ENCODE measurements at regions not wholly inside any gene's neighbourhood (a gene's known extent, or its start where the extent isn't known, plus 50 kb on each side); places are given as distances from the start of the nearest gene placed in this dataset.

DNA sequence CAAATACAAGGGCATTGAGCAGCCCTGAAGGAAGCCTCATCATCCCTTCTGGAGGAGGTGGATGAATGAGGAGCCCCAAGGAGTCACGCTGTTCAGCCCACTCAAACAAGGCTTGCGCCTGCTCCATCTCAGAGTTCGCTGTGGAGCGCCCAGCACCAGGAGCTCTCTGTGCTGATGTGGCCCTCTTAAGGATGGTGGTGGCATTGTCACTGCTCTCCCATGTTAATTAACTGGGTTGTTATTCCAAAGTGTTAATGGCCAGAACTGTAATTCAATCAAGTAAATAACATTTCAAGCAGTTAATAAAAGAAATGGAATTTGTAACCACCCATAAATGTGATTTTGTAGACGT, 726.0 kb upstream of the RAB6C start:
- Histone ChIP-seq H3K9me3 (ENCODE audit: low read depth, low read length) (no peaks in the 10 kb centered on the region), H3K36me3 (ENCODE audit: insufficient read depth, low read length) (no peaks in the 10 kb centered on the region), H2AFZ (ENCODE audit: low read length) (no peak overlapping the region), H4K20me1 (ENCODE audit: insufficient read depth, low read length) (no peaks in the 10 kb centered on the region), H3K4me3 (ENCODE audit: insufficient read depth, low read length) (no peak overlapping the region), H3K79me2 (ENCODE audit: insufficient read depth, low read length) (no peaks in the 10 kb centered on the region), H3K4me1 (ENCODE audit: insufficient read depth, low read length) (no peaks in the 10 kb centered on the region), H3K4me2 (ENCODE audit: insufficient read depth, low read length) (no peak overlapping the region), H3K27ac (ENCODE audit: low read depth, low read length) (no peak overlapping the region), H3K27me3 (ENCODE audit: insufficient read depth, low read length) (no peaks in the 10 kb centered on the region)
- no peak for TF ChIP-seq CTCF (IDR thresholded peaks at IDR 0.05; ENCODE audit: extremely low read depth, low read depth, low read length)
- DNase-seq (ENCODE audit: insufficient read length, low spot score, missing footprints) = no peak

GRCh38 chr2:129254718-129255117, 724.7 kb upstream of the RAB6C start:
- Histone ChIP-seq H3K4me2 (ENCODE audit: insufficient read depth, low read length) (no peak overlapping the region), H3K9me3 (ENCODE audit: low read depth, low read length) (no peaks in the 10 kb centered on the region)

GRCh38 chr2:129255610-129256313, 723.7 kb upstream of the RAB6C start:
- H3K27ac ChIP-seq (ENCODE audit: low read depth, low read length) = no peak overlapping the region
- TF ChIP-seq CTCF (IDR thresholded peaks at IDR 0.05; ENCODE audit: extremely low read depth, low read depth, low read length) = no peak
- no peaks in the 10 kb centered on the region for H3K36me3 ChIP-seq (ENCODE audit: insufficient read depth, low read length)
- H3K27me3 ChIP-seq (ENCODE audit: insufficient read depth, low read length) = no peaks in the 10 kb centered on the region
- H3K4me1 ChIP-seq (ENCODE audit: insufficient read depth, low read length) = no peaks in the 10 kb centered on the region
- H3K79me2 ChIP-seq (ENCODE audit: insufficient read depth, low read length) = no peaks in the 10 kb centered on the region
- no peak for DNase-seq (ENCODE audit: insufficient read length, low spot score, missing footprints)
- H3K4me2 ChIP-seq (ENCODE audit: insufficient read depth, low read length) = no peak overlapping the region
- H3K9me3 ChIP-seq (ENCODE audit: low read depth, low read length) = no peaks in the 10 kb centered on the region
- H3K4me3 ChIP-seq (ENCODE audit: insufficient read depth, low read length) = no peak overlapping the region
- H2AFZ ChIP-seq (ENCODE audit: low read length) = no peak overlapping the region
- no peaks in the 10 kb centered on the region for H4K20me1 ChIP-seq (ENCODE audit: insufficient read depth, low read length)

More at GRCh38 chr2:129254718-129255117, 724.7 kb upstream of the RAB6C start:
- H3K36me3 ChIP-seq (ENCODE audit: insufficient read depth, low read length) = no peaks in the 10 kb centered on the region
- H3K4me3 ChIP-seq (ENCODE audit: insufficient read depth, low read length) = no peak overlapping the region
- no peaks in the 10 kb centered on the region for H3K79me2 ChIP-seq (ENCODE audit: insufficient read depth, low read length)
- no peaks in the 10 kb centered on the region for H3K4me1 ChIP-seq (ENCODE audit: insufficient read depth, low read length)
- H3K27me3 ChIP-seq (ENCODE audit: insufficient read depth, low read length) = no peaks in the 10 kb centered on the region
- H2AFZ ChIP-seq (ENCODE audit: low read length) = no peak overlapping the region
- no peak for TF ChIP-seq CTCF (IDR thresholded peaks at IDR 0.05; ENCODE audit: extremely low read depth, low read depth, low read length)
- H3K27ac ChIP-seq (ENCODE audit: low read depth, low read length) = no peak overlapping the region
- H4K20me1 ChIP-seq (ENCODE audit: insufficient read depth, low read length) = no peaks in the 10 kb centered on the region
- DNase-seq (ENCODE audit: insufficient read length, low spot score, missing footprints) = no peak

DNA sequence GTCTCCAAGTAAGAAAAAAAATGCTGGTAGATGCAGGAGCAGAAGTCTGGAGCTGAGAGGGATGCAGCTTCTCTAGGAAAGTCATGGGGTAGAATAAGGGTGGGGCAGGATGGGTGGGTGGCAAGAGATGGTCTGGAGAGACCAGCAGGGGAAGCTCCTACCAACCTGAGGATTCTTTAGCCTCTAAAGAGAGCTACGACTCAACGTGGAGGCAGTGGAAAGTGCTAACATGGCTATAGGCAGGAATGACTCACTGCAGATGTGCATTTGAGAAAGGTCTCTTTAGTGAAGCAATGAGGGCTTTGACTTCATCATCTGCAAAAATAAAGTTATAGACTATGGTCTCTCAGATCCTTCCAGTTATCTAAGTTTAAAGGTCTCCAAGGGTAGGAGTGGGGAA, 722.8 kb upstream of the RAB6C start:
- no peak for DNase-seq (ENCODE audit: insufficient read length, low spot score, missing footprints)
- no peak for TF ChIP-seq CTCF (IDR thresholded peaks at IDR 0.05; ENCODE audit: extremely low read depth, low read depth, low read length)
- H3K4me3 ChIP-seq (ENCODE audit: insufficient read depth, low read length) = no peak overlapping the region
- H3K4me2 ChIP-seq (ENCODE audit: insufficient read depth, low read length) = no peak overlapping the region
- no peaks in the 10 kb centered on the region for H3K4me1 ChIP-seq (ENCODE audit: insufficient read depth, low read length)
- no peak overlapping the region for H3K27ac ChIP-seq (ENCODE audit: low read depth, low read length)
- no peak overlapping the region for H2AFZ ChIP-seq (ENCODE audit: low read length)
- H3K9me3 ChIP-seq (ENCODE audit: low read depth, low read length) = no peaks in the 10 kb centered on the region
- H3K27me3 ChIP-seq (ENCODE audit: insufficient read depth, low read length) = no peaks in the 10 kb centered on the region
- H3K36me3 ChIP-seq (ENCODE audit: insufficient read depth, low read length) = no peaks in the 10 kb centered on the region
- H4K20me1 ChIP-seq (ENCODE audit: insufficient read depth, low read length) = no peaks in the 10 kb centered on the region
- H3K79me2 ChIP-seq (ENCODE audit: insufficient read depth, low read length) = no peaks in the 10 kb centered on the region
